SK-N-MC (cell line): ENCODE measurements at regions not wholly inside any gene's neighbourhood (a gene's known extent, or its start where the extent isn't known, plus 50 kb on each side); places are given as distances from the start of the nearest gene placed in this dataset.

Experiments
- EZH2 ChIP-seq: fragments of 200-600 bp; sonication (generic); IDR thresholded peaks from one replicate; pipeline ENCODE4 v1.6.1; 2017; ENCODE audit warnings: antibody characterized with exemption
- POLR2AphosphoS5 ChIP-seq: IDR thresholded peaks from 2 replicates; pipeline ENCODE4 v1.6.1; 2012; ENCODE audit warnings: mild to moderate bottlenecking, low read depth, low read length, borderline replicate concordance

- TF ChIP-seq POLR2AphosphoS5 (no peak), EZH2 (no peak)
Observed at GRCh38 chr9:86626802-86627201, 272.6 kb upstream of the TUT7 start.
